LNCAP (cell line): ENCODE measurements at regions not wholly inside any gene's neighbourhood (a gene's known extent, or its start where the extent isn't known, plus 50 kb on each side); places are given as distances from the start of the nearest gene placed in this dataset.

Source experiments
- CTCF ChIP-seq: fragments of 450-650 bp; IDR thresholded peaks from 2 replicates; pipeline ENCODE4 v1.5.1; 2017; ENCODE audit warnings: mild to moderate bottlenecking

DNA sequence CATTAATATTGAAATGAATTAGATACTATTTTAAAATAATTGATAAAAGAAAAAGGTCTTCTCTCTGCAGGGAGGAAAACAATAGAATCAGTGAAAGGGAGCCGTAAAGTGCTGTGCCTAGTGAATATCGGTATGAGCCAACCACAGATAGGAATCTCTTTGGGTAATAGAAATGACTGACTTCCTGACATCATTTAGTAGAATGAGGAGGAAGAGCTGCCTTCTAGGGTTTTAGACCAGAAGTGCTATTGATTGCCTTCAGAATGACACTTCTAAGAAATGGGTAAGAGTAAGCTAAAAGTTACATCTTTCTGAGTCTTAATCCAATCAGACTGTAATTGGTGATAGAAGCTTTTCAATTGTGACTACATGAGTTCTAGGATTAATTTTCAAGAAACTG, 134.0 kb upstream of the MAP9 start:
- TF ChIP-seq CTCF, result no peak

DNA sequence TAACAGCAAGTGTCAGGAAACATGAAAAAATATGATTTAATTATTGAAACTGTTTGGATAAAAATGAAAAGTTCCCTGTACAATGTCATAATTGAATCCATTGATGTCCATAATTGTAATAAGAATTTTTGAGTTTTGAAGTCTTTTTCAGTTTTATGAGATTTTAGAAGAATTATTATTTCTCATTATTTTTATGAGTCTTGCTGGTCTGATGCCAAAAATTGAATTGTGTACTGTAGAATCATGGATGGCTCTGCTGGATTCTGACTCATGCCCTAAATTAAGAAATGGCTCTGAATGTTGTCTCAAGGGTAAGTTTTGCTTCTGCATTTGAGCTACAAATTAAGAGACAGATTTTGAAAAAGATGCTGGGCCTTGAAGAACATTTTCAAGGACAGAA, 132.8 kb upstream of the MAP9 start:
- no peak for TF ChIP-seq CTCF

GRCh38 chr4:155506745-155507144, 130.0 kb upstream of the MAP9 start:
- TF ChIP-seq CTCF, result no peak

- TF ChIP-seq CTCF, result no peak
Observed at GRCh38 chr4:155505321-155505720, 128.6 kb upstream of the MAP9 start.

DNA sequence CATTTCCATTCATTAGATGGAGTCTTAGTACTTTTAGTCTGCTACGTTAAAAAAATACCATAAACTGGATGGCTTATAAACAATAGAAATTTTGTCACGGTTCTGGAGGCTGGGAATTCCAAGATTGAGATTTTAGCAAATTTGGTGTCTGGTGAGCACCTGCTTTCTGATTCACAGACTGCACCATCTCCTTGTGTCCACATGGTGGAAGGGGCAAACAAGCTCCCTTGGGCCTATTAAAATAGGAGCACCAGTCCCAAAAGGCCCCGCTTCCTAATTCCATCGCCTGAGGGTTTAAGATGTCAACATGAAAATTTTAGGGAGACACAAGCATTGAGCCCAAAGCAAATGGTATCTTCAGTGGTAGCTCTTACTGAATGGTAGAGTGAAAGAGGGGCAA, 120.5 kb upstream of the MAP9 start:
- TF ChIP-seq CTCF, result no peak

DNA sequence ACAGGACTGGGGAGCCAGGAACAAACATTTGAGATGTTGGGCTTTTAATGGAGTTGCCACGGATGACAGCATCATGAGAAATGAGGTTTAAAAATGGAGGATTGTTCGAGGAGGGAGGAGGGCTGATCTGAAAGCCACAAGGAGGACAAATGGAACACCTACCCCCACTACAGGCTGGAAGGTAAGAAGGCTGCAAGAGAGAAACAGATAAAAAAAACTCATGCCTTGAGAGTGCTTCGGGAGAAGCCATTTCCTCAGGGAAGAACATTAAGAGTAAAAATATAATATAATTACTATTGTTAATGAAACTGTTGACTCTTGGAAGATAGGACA, 119.5 kb upstream of the MAP9 start:
- no peak for TF ChIP-seq CTCF

- TF ChIP-seq CTCF, result no peak
Observed at GRCh38 chr4:155495572-155496293, 119.0 kb upstream of the MAP9 start.
